Lower lobe of right lung (tissue), 2 donors: ENCODE measurements at regions not wholly inside any gene's neighbourhood (a gene's known extent, or its start where the extent isn't known, plus 50 kb on each side); places are given as distances from the start of the nearest gene placed in this dataset.

Experiments used
- ATAC-seq, 2 donors: fragments of 200-7000 bp; cut with Tn5 transposase; one replicate each; pipeline ENCODE4 v1.9.1; 2020 to 2022; ENCODE audit warnings: mild to moderate bottlenecking in 2 of 2, moderate library complexity in 2 of 2
- DNase-seq: peaks from one replicate; pipeline ENCODE4 v3.0.0-alpha.2; 2020
- H3K27ac ChIP-seq: fragments of 200-600 bp; one replicate; pipeline ENCODE4 v1.8.0; 2022
- H3K27me3 ChIP-seq: fragments of 200-600 bp; one replicate; pipeline ENCODE4 v1.8.0; 2022; ENCODE audit warnings: low read depth
- H3K36me3 ChIP-seq: fragments of 200-600 bp; one replicate; pipeline ENCODE4 v1.8.0; 2022; ENCODE audit warnings: mild to moderate bottlenecking
- H3K4me1 ChIP-seq: fragments of 200-600 bp; one replicate; pipeline ENCODE4 v1.8.0; 2022
- H3K4me3 ChIP-seq: fragments of 200-600 bp; one replicate; pipeline ENCODE4 v1.8.0; 2022; ENCODE audit warnings: mild to moderate bottlenecking
- H3K9me3 ChIP-seq: fragments of 200-600 bp; one replicate; pipeline ENCODE4 v1.8.0; 2022
- CTCF ChIP-seq: fragments of 200-600 bp; IDR thresholded peaks from one replicate; pipeline ENCODE4 v1.8.0; 2022; ENCODE audit warnings: antibody characterized with exemption, mild to moderate bottlenecking
- intact Hi-C: fragments of 100-400 bp; cut with DNase I; formaldehyde crosslinking; loops from one replicate; pipeline ENCODE4 v1.11.0; 2022
- donor health status: DM: no; HTN: yes; CAD: no; lungs with severe emphysema.

GRCh38 chr2:163834221-163834620 is 98.4 kb upstream of the FIGN start:
- no peaks in the 10 kb centered on the region for H3K4me1 ChIP-seq
- no peak for ATAC-seq
- H3K27ac ChIP-seq = no peak overlapping the region
- no peak for TF ChIP-seq CTCF
- H3K4me3 ChIP-seq = no peak overlapping the region
- H3K36me3 ChIP-seq = no peaks in the 10 kb centered on the region
- H3K9me3 ChIP-seq = no peaks in the 10 kb centered on the region
- no peaks in the 10 kb centered on the region for H3K27me3 ChIP-seq
- DNase-seq = no peak
- intact Hi-C loops = no loop called here

- Histone ChIP-seq H3K27ac (no peak overlapping the region), H3K4me3 (no peak overlapping the region)
Measured at GRCh38 chr2:163828771-163829170, 93.0 kb upstream of the FIGN start.

GRCh38 chr2:163822033-163822432 is 86.2 kb upstream of the FIGN start:
- no peaks in the 10 kb centered on the region for H3K27me3 ChIP-seq
- H3K4me1 ChIP-seq = no peaks in the 10 kb centered on the region
- no peak for TF ChIP-seq CTCF
- intact Hi-C loops = no loop called here
- ATAC-seq (no peak), DNase-seq (no peak)
- no peaks in the 10 kb centered on the region for H3K36me3 ChIP-seq
- H3K27ac ChIP-seq = no peak overlapping the region
- H3K4me3 ChIP-seq = no peak overlapping the region
- H3K9me3 ChIP-seq = no peaks in the 10 kb centered on the region

More at GRCh38 chr2:163828771-163829170, 93.0 kb upstream of the FIGN start:
- DNase-seq = no peak
- no peaks in the 10 kb centered on the region for H3K27me3 ChIP-seq
- intact Hi-C loops = no loop called here
- no peaks in the 10 kb centered on the region for H3K36me3 ChIP-seq
- ATAC-seq = no peak
- no peaks in the 10 kb centered on the region for H3K9me3 ChIP-seq
- no peaks in the 10 kb centered on the region for H3K4me1 ChIP-seq
- TF ChIP-seq CTCF = no peak

GRCh38 chr2:163812926-163813520 is 77.2 kb upstream of the FIGN start:
- ATAC-seq (no peak), DNase-seq (no peak)
- H3K27me3 ChIP-seq = no peaks in the 10 kb centered on the region
- intact Hi-C loops = no loop called here
- no peaks in the 10 kb centered on the region for H3K36me3 ChIP-seq
- H3K9me3 ChIP-seq = no peaks in the 10 kb centered on the region
- H3K4me1 ChIP-seq = no peaks in the 10 kb centered on the region
- no peak overlapping the region for H3K4me3 ChIP-seq
- no peak overlapping the region for H3K27ac ChIP-seq
- TF ChIP-seq CTCF = no peak

GRCh38 chr2:163808406-163808805 is 72.6 kb upstream of the FIGN start:
- no peak for DNase-seq

More at GRCh38 chr2:163808406-163808805, 72.6 kb upstream of the FIGN start:
- H3K27me3 ChIP-seq = no peaks in the 10 kb centered on the region
- no peak overlapping the region for H3K4me3 ChIP-seq
- H3K27ac ChIP-seq = no peak overlapping the region
- intact Hi-C loops = no loop called here
- TF ChIP-seq CTCF = no peak
- no peak for ATAC-seq
- H3K9me3 ChIP-seq = no peaks in the 10 kb centered on the region
- no peaks in the 10 kb centered on the region for H3K4me1 ChIP-seq
- no peaks in the 10 kb centered on the region for H3K36me3 ChIP-seq
